GM12875 (cell line): ENCODE measurements at regions not wholly inside any gene's neighbourhood (a gene's known extent, or its start where the extent isn't known, plus 50 kb on each side); places are given as distances from the start of the nearest gene placed in this dataset.
A peak's percentile ranks its signal among the peaks of the same experiment; 100 is the strongest.
"Not testable (repeated sequence)": the region's sequence is repeated elsewhere in the genome, so short reads cannot be mapped to it uniquely, and the experiment has no call there.

Experiments used
- H3K4me3 ChIP-seq: one replicate; pipeline ENCODE4 v1.5.1; 2011; ENCODE audit warnings: low read depth, low read length, control low read depth
- TF ChIP-seq, protein P1 (sequence below): IDR thresholded peaks from 2 replicates; pipeline ENCODE4 v1.5.1; 2011; ENCODE audit warnings: low read depth, mild to moderate bottlenecking, control low read depth, inconsistent platforms, low read length, moderate library complexity, borderline replicate concordance; ENCODE audit not compliant: insufficient read depth

DNA sequence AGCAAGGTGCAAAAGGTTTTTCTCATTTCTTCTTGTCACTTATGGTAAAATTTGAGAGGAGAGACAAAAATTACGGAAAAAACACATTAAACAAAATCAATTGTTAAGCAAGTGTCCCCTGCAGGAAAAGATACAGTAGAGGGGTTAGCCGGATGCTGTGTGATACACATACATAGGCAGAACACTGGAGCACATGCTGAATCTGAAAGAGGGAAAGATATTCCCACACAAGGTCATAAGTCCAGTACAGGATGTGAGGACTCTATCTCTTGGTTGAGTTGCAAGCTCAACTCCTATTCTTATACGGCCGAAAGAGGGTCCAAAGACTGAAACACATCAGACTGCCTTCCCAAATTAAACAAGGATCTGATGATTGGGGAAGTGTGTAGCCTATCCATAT is 427.5 kb upstream of the NUDT12 start:
- TF ChIP-seq, protein P1, sequence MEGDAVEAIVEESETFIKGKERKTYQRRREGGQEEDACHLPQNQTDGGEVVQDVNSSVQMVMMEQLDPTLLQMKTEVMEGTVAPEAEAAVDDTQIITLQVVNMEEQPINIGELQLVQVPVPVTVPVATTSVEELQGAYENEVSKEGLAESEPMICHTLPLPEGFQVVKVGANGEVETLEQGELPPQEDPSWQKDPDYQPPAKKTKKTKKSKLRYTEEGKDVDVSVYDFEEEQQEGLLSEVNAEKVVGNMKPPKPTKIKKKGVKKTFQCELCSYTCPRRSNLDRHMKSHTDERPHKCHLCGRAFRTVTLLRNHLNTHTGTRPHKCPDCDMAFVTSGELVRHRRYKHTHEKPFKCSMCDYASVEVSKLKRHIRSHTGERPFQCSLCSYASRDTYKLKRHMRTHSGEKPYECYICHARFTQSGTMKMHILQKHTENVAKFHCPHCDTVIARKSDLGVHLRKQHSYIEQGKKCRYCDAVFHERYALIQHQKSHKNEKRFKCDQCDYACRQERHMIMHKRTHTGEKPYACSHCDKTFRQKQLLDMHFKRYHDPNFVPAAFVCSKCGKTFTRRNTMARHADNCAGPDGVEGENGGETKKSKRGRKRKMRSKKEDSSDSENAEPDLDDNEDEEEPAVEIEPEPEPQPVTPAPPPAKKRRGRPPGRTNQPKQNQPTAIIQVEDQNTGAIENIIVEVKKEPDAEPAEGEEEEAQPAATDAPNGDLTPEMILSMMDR: no peak
- H3K4me3 ChIP-seq: no peak overlapping the region

DNA sequence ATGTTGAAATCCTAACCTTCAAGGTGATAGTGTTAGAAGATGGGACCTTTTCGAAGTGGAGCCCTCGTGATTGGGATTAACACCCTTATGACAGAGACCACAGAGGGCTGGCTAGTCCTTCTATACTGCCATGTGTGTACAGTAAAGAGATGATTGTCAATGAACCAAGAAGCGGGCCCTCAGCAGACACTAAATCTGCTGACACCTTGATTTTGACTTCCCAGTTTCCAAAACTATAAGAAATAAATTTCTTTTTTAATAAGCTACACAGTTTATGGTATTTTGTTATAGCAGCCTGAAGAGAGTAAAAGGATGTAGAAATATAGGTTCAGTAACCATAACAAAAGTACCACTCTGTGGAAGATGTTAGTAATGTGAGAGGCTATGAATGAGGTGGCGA is 419.0 kb upstream of the NUDT12 start:
- TF ChIP-seq, protein P1: no peak
- H3K4me3 ChIP-seq: no peak overlapping the region

DNA sequence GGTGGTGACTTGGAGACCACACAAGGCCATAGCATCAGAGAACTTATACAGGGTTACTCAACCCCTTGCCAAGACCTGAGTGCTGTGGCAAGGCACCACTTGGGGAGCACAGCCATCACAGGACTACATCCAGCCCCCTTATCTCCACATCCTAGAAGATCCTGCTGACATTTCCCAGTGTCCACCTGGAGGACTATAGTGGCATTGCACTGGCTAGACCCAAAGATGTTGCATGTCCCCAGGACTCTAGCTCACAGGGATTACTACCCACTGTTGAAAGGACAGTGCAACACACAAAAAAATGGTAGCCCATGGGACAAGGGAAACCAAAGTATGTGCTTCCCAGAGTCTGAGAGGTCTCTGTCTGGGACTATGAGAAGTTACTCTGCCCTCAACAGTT is 411.1 kb upstream of the NUDT12 start:
- TF ChIP-seq, protein P1: peak; percentile 11; the same call in 1 of the 2 replicates
- no peak overlapping the region for H3K4me3 ChIP-seq

DNA sequence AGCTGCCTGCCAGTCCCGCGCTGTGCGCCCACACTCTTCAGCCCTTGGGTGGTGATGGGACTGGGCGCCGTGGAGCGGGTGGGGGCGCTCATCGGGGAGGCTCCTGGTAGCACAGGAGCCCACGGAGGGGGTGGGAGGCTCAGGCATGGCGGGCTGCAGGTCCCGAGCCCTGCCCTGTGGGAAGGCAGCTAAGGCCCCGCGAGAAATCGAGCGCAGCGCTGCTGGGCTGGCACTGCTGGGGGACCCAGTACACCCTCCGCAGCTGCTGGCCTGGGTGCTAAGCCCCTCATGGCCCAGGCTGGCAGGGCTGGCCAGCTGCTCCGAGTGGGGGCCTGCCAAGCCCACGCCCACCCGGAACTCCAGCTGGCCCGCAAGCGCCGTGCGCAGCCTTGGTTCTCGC is 403.7 kb upstream of the NUDT12 start:
- not testable (repeated sequence) for H3K4me3 ChIP-seq

DNA sequence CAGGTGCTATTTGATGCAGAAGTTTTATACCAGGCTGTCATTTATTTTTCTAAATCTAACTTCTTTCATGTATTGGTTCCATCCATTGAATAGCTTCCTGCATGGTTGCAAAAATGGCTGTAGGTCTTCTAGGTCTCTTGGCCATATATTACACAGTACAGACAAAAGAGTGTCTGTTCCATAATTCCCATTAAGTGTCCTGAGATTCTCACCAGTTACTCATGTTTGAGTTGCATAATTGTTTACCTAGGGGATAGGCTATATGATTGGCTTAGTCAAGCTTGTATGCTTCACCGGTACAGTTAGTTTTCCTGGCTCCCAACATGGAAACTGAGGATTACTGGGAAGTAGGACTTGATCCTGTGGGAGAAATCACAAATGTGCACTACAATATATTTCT is 399.4 kb upstream of the NUDT12 start:
- TF ChIP-seq, protein P1: no peak
- H3K4me3 ChIP-seq: no peak overlapping the region

DNA sequence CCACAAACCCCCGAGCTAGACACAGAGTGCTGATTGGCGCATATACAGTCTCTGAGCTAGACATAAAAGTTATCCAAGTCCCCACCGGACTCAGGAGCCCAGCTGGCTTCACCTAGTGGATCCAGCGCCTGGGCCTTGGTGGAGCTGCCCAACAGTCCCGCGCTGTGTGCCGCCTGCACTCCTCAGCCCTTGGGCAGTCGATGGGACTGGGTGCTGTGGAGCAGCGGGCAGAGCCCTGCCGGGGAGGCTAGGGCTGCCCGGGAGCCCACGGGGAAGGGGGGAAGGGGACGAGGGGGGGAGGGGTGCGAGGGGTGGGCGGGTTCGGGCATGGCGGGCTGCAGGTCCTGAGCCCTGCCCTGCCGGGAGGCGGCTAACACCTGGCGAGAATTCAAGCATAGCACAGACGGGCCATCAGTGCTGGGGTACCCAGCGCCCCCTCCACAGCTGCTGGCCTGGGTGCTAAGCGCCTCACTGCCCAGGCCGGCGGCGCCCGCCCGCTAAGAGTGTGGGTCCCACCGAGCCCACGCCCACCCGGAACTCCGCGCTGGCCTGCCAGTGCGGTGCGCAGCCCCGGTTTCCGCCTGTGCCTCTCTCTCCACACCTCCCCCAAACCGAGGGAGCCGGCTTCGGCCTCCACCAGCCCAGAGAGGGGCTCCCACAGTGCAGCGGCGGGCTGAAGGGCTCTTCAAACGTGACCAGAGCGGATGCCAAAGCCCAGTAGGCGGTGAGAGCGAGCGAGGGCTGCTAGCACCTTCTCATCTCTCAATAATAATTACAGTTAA is 391.2 kb upstream of the NUDT12 start:
- TF ChIP-seq, protein P1: no peak
- H3K4me3 ChIP-seq: no peak overlapping the region

DNA sequence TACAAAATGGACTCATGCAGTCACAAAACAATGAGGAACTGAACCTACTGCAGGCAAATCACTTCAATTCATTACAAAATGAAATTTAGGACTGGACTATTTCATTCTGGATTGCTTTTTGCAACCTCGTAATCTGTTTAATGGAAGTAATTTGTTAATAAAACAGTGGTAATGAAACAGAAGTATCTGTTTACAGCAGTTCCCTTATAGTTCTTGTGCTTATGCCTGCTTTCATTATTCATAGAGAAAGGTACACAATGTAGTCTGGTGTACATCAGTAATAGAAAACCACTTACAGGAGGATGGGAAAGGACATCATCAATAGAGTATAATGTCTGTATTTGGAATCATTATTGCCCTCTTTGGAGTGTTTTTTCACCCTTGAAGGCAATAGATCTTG is 389.2 kb upstream of the NUDT12 start:
- TF ChIP-seq, protein P1: no peak
- no peak overlapping the region for H3K4me3 ChIP-seq
